K562 (cell line): ENCODE measurements at regions not wholly inside any gene's neighbourhood (a gene's known extent, or its start where the extent isn't known, plus 50 kb on each side); places are given as distances from the start of the nearest gene placed in this dataset.

Experiments used
- ATAC-seq: fragments of 200-7000 bp; cut with Tn5 transposase; 3 replicates; pipeline ENCODE4 v1.9.1; 2020; ENCODE audit warnings: moderate library complexity
- BruUV-seq: library from RNA; stranded (reverse); fragments of 400-500 nt; replicated peaks from 2 replicates; lab custom pipeline; 2021; lab: Mats Ljungman, UMichigan
- CTCF ChIA-PET: fragments of 300-600 bp; formaldehyde crosslinking; extraction: SDS; loops from one replicate; lab custom pipeline; 2021; ENCODE audit warnings: low intra/inter-chr PET ratio; lab: Yijun Ruan, JAX
- POLR2A ChIA-PET: fragments of 300-600, 350-650 bp; sonication (Branson Sonifier 250); formaldehyde crosslinking; extraction: SDS; loops from one replicate; lab custom pipeline; 2021; ENCODE audit warnings: antibody characterized with exemption, inconsistent platforms; lab: Yijun Ruan, JAX
- DNase-seq, 4 experiments: peaks; one replicate each; pipeline versions ENCODE4 v3.0.0 to v3.0.0-alpha.2; 2011 to 2018; ENCODE audit warnings: low spot score in 3 of 4, mixed read lengths in 3 of 4; ENCODE audit errors: extremely low read depth in 1 of 4
- FAIRE-seq: peaks from 2 replicates; lab custom pipeline; 2011; peaks lifted over from hg19 to GRCh38; lab: Jason Lieb, UNC
- H2AFZ ChIP-seq: 2 replicates; pipeline ENCODE4 v1.6.0; 2011; ENCODE audit warnings: low read depth, low read length, control low read depth, inconsistent platforms
- H3K27ac ChIP-seq: fragments of 200-600 bp; 3 replicates; pipeline ENCODE4 v1.8.0; 2011; ENCODE audit warnings: low read depth, mild to moderate bottlenecking, control low read depth, inconsistent platforms, low read length, moderate library complexity, mixed read lengths; ENCODE audit errors: extremely low read depth
- H3K27me3 ChIP-seq, 2 experiments: fragments of 300-600 bp in 1 of 2; 2 replicates in 1 of 2; 3 replicates in 1 of 2; pipeline versions ENCODE4 v1.6.0 to v1.8.0; 2011; ENCODE audit warnings: inconsistent platforms in 2 of 2, low read length in 2 of 2, mild to moderate bottlenecking in 1 of 2, mixed read lengths in 1 of 2, moderate library complexity in 1 of 2; ENCODE audit not compliant: control insufficient read depth in 2 of 2, insufficient read depth in 2 of 2
- H3K36me3 ChIP-seq: fragments of 300-600 bp; 3 replicates; pipeline ENCODE4 v1.8.0; 2011; ENCODE audit warnings: mild to moderate bottlenecking, low read length, inconsistent platforms; ENCODE audit not compliant: control insufficient read depth, insufficient read depth
- H3K4me1 ChIP-seq, 2 experiments: fragments of 200-600 bp in 1 of 2; replicated peaks in 1 of 2; 2 replicates in 1 of 2; 3 replicates in 1 of 2; pipeline versions ENCODE4 v1.5.1 to v1.8.0; 2011; ENCODE audit warnings: inconsistent platforms in 2 of 2, low read length in 2 of 2, mild to moderate bottlenecking in 1 of 2, mixed read lengths in 1 of 2, moderate library complexity in 1 of 2; ENCODE audit not compliant: control insufficient read depth in 2 of 2, insufficient read depth in 2 of 2
- H3K4me2 ChIP-seq: 2 replicates; pipeline ENCODE4 v1.6.1; 2011; ENCODE audit warnings: low read length, control low read depth, inconsistent platforms, mixed read lengths; ENCODE audit not compliant: insufficient read depth
- H3K4me3 ChIP-seq: fragments of 200-600 bp; sonication (generic), shearing (Covaris generic); 2 replicates; pipeline ENCODE4 v1.5.1; 2016; ENCODE audit warnings: control low read depth, inconsistent platforms
- H3K79me2 ChIP-seq: fragments of 200-600 bp; 3 replicates; pipeline ENCODE4 v1.8.0; 2011; ENCODE audit warnings: low read length, inconsistent platforms; ENCODE audit not compliant: control insufficient read depth, insufficient read depth
- H3K9ac ChIP-seq, 2 experiments: 2 replicates each; pipeline versions ENCODE4 v1.6.0 to v1.6.1; 2011; ENCODE audit warnings: low read depth in 2 of 2, low read length in 2 of 2, control low read depth in 1 of 2, inconsistent platforms in 1 of 2, mild to moderate bottlenecking in 1 of 2, mixed read lengths in 1 of 2; ENCODE audit not compliant: insufficient read depth in 1 of 2
- H3K9me1 ChIP-seq: one replicate; pipeline ENCODE4 v1.6.0; 2011; ENCODE audit warnings: inconsistent platforms, mild to moderate bottlenecking, low read length, moderate library complexity; ENCODE audit not compliant: control insufficient read depth, insufficient read depth
- H3K9me3 ChIP-seq: replicated peaks from 2 replicates; pipeline ENCODE4 v1.5.1; 2011; ENCODE audit warnings: low read depth, low read length, inconsistent platforms; ENCODE audit not compliant: control insufficient read depth, insufficient read depth
- H4K20me1 ChIP-seq: replicated peaks from 2 replicates; pipeline ENCODE4 v1.6.1; 2011; ENCODE audit warnings: low read length, inconsistent platforms, mixed read lengths; ENCODE audit not compliant: control insufficient read depth, insufficient read depth
- CTBP1 ChIP-seq: fragments of 450-650 bp; IDR thresholded peaks from 2 replicates; pipeline ENCODE4 v1.6.1; 2016; ENCODE audit warnings: borderline replicate concordance
- E2F8 ChIP-seq: fragments of 450-650 bp; IDR thresholded peaks from 2 replicates; pipeline ENCODE4 v1.7.1; 2018; ENCODE audit warnings: mild to moderate bottlenecking, low read depth; ENCODE audit not compliant: partially characterized antibody
- ELF2 ChIP-seq: fragments of 250-450 bp; sonication (Bioruptor Pico); IDR thresholded peaks from 2 replicates; pipeline ENCODE4 v1.5.0; 2021; ENCODE audit warnings: mild to moderate bottlenecking
- GATAD2A ChIP-seq: fragments of 450-650 bp; IDR thresholded peaks from 2 replicates; pipeline ENCODE4 v1.6.1; 2017
- HDAC3 ChIP-seq: fragments of 450-650 bp; IDR thresholded peaks from 2 replicates; pipeline ENCODE4 v1.6.1; 2018; ENCODE audit warnings: borderline replicate concordance, mild to moderate bottlenecking, moderate library complexity; ENCODE audit not compliant: partially characterized antibody
- MBD1 ChIP-seq: fragments of 250-450 bp; sonication (Bioruptor Pico); IDR thresholded peaks from 2 replicates; pipeline ENCODE4 v1.8.0; 2022; ENCODE audit warnings: inconsistent platforms
- MCM3 ChIP-seq: fragments of 450-650 bp; IDR thresholded peaks from 2 replicates; pipeline ENCODE4 v1.6.1; 2016
- NFATC3 ChIP-seq: fragments of 450-650 bp; IDR thresholded peaks from 2 replicates; pipeline ENCODE4 v1.6.1; 2017; ENCODE audit warnings: mild to moderate bottlenecking
- ZBTB11 ChIP-seq, 3 experiments: fragments of 200-800 bp in 1 of 3; fragments of 250-450 bp in 1 of 3; fragments of 450-650 bp in 1 of 3; sonication (Bioruptor Pico) in 1 of 3; sonication (Bioruptor generic) in 1 of 3; formaldehyde crosslinking in 1 of 3; IDR thresholded peaks; 2 replicates each; pipeline versions ENCODE4 v1.6.1 to v1.8.0; 2016 to 2022; ENCODE audit warnings: mild to moderate bottlenecking in 2 of 3, missing genetic modification characterization in 2 of 3, missing compliant biosample characterization in 1 of 3, moderate library complexity in 1 of 3
- ZNF134 ChIP-seq: fragments of 250-450 bp; sonication (Bioruptor Pico); conservative IDR thresholded peaks from 2 replicates; pipeline ENCODE4 v1.4.0; 2020
- WGBS: fragments of 100-300 bp; shearing (Covaris generic); methylation state at CpG from one replicate; pipeline ENCODE4 v1.1.6; 2016; ENCODE audit warnings: low coverage, mixed read lengths; ENCODE audit not compliant: insufficient coverage; ENCODE audit errors: missing lambda C conversion rate; 5-methylcytosine and 5-hydroxymethylcytosine counted together
- in situ Hi-C: fragments of 300-500 bp; cut with MboI; formaldehyde crosslinking; loops from 4 replicates; pipeline ENCODE4 v1.15.0; 2018; ENCODE audit warnings: inconsistent platforms, mixed read lengths
- intact Hi-C: fragments of 100-400 bp; cut with micrococcal nuclease; formaldehyde crosslinking; loops from 2 replicates; pipeline ENCODE4 v1.14.2; 2022
- TF ChIP-seq, protein P1 (sequence below): sonication (generic); formaldehyde crosslinking; IDR thresholded peaks from 2 replicates; pipeline ENCODE4 v1.8.0; 2022; ENCODE audit warnings: mild to moderate bottlenecking, missing genetic modification reagents

DNA sequence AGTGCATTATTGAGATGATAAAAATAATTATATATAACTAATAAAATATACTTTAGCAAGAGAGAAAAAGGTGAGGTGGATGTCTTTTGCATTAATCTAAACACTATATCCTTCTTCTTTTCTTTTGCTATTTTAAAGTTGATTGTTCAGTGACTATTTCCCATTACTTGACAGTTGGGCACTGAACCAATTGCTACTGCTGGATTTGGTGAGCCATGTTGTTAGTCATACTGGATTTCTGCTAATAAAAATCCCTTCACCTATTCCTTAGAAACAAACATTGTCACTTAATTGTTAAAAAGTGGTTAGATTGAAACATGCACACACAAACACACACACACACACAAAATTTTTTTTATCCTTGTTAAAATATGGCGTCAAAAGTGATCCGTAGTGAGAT, 251.6 kb upstream of the ALG10 start:
- no peak overlapping the region for H3K4me3 ChIP-seq
- in situ Hi-C loops: no loop called here
- no peak overlapping the region for H3K9ac ChIP-seq
- H3K9me1 ChIP-seq: no peaks in the 10 kb centered on the region
- H3K4me2 ChIP-seq: no peak overlapping the region
- ATAC-seq: no peak
- H4K20me1 ChIP-seq: no peaks in the 10 kb centered on the region
- no peaks in the 10 kb centered on the region for H3K36me3 ChIP-seq
- H2AFZ ChIP-seq: no peak overlapping the region
- H3K27ac ChIP-seq: no peak overlapping the region
- H3K4me1 ChIP-seq: no peaks in the 10 kb centered on the region
- FAIRE-seq: no peak
- ChIA-PET POLR2A (no interaction called here), CTCF (no interaction called here)
- intact Hi-C loops: no loop called here
- no peaks in the 10 kb centered on the region for H3K9me3 ChIP-seq
- no peak for DNase-seq
- no peaks in the 10 kb centered on the region for H3K27me3 ChIP-seq
- BruUV-seq: no TSS peak
- WGBS: 4% methylated on average over 2 of the region's 2 CpGs
- H3K79me2 ChIP-seq: no peaks in the 10 kb centered on the region
- no peak for TF ChIP-seq E2F8
- no peak for TF ChIP-seq MCM3
- TF ChIP-seq MBD1 (CRISPR knock-in tag): no peak
- no peak for TF ChIP-seq ZNF134 (CRISPR knock-in tag)
- TF ChIP-seq, protein P1, sequence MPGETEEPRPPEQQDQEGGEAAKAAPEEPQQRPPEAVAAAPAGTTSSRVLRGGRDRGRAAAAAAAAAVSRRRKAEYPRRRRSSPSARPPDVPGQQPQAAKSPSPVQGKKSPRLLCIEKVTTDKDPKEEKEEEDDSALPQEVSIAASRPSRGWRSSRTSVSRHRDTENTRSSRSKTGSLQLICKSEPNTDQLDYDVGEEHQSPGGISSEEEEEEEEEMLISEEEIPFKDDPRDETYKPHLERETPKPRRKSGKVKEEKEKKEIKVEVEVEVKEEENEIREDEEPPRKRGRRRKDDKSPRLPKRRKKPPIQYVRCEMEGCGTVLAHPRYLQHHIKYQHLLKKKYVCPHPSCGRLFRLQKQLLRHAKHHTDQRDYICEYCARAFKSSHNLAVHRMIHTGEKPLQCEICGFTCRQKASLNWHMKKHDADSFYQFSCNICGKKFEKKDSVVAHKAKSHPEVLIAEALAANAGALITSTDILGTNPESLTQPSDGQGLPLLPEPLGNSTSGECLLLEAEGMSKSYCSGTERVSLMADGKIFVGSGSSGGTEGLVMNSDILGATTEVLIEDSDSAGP (CRISPR knock-in tag): no peak
- no peak for TF ChIP-seq HDAC3
- TF ChIP-seq ZBTB11 (CRISPR knock-in tag; IDR thresholded peaks at IDR 0.05): no peak
- no peak for TF ChIP-seq NFATC3
- TF ChIP-seq GATAD2A: no peak
- TF ChIP-seq CTBP1: no peak
- TF ChIP-seq ELF2 (CRISPR knock-in tag): no peak
